HUDEP-2 (cell line): ENCODE measurements at regions not wholly inside any gene's neighbourhood (a gene's known extent, or its start where the extent isn't known, plus 50 kb on each side); places are given as distances from the start of the nearest gene placed in this dataset.
A peak's percentile ranks its signal among the peaks of the same experiment; 100 is the strongest.

Experiments used
- DNase-seq, 76 experiments: peaks; one replicate each; lab custom pipeline; 2025; ENCODE audit not compliant: unreplicated experiment in 76 of 76; lab: John Stamatoyannopoulos, UW

DNA sequence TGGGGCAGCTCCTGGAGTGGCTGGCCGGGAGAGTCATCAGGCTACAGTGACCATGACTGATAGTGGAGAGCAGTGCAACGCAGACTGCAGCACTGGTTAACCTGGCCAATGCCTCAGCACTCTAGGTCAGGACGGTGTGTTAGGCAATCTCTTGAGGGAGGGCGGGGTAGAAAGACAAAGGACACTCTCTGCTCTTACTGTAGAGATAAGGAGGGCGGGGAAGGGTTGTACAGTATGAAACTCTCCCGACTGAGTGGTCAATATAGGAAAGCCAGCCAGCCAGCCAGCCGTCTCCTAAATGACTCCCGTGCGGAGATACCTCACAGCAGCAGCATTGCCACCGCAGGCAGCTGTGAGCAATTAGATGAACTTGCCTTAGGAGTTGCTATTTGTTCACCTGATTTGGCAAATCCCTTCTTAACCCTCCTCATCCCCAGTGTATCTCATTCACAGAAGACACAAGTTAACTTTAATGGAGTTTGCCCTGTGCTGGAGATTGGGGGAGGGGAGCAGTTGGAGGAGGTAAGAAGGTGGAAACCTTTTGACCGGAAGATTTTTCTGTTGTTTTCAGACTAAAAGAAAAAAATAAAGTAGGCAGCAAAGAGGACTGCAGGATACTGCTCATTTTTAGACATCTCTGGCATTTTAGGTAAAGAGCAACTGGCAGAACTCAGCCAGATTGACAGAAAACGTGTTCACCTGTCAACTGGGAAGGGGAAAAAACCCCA is 330.5 kb downstream of the HNRNPD start:
- DNase-seq = peak in 1 of 76 experiments; percentile 5

DNA sequence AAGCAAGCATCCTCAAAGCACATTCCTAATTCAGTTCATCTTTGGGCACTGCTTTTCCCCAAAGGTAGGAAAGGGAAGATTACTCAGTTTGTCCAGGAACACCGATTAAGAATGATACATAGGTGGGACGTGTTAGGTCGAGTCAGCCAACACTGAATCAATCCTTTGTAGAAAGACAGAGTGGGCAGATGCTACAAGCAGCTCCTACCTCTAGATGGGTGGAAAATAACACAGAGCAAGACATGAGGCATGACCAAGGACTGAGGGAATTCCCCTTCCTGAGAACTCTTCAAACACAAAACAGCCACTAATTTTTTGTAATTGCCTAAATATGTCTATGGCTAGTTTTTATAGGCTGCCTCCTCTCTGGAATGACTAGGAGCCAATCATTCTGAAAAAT is 331.7 kb downstream of the HNRNPD start:
- DNase-seq = no peak

DNA sequence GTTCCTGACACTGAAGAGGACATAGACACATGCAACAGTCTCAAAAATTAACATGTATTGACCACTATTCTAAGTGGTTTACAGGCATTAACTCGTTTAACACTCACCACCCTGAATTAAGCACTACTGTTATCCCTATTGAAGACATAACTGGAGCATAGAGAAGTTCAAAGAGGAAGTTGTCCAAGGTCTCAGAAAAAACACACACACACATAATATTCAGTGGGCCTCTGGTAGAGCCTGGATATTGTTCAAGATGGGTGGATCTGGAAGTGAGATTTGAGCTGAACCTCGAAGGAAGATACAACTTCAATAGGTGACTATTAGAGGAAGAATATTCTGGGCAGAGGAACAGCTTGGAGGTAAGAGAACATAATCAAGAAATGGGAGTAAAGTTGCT is 334.9 kb downstream of the HNRNPD start:
- DNase-seq = no peak

DNA sequence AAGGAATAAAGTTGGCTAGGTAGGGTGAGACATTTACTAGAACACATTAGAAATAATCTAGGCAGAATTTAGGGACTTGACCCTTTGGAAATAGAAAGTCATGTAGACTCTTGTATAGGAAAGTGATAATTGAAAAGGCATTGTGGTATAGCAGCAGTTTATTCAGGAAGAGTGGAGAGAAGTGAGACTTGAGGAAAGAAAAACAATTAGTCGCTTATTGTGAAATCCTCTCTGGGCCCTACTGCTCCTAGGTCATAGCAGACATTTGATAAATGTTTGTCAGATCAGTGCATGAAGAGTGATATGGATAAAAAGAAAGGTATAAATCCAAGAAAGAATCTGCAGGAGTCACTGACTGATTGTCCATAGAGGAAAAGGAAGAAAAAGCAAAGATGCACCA is 337.6 kb downstream of the HNRNPD start:
- DNase-seq = no peak

DNA sequence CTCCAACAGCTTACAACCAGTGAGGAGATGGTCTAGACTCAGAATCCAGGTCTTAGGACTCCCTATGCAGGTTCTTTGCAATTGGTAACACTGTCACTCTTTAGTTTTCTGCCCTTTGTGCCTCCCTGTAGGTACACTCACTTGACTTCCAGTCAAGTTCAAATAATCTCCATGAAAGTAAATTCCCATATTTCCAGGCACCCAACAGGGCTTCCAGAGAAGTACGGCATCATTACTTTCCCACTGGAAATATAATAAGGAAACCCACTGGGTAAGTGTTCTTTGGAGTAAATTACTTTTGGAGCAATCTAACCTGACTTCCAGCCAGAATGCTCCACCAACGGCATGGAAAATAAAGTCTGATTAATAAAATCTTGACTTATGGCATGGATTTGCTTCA is 338.9 kb downstream of the HNRNPD start:
- DNase-seq = no peak

DNA sequence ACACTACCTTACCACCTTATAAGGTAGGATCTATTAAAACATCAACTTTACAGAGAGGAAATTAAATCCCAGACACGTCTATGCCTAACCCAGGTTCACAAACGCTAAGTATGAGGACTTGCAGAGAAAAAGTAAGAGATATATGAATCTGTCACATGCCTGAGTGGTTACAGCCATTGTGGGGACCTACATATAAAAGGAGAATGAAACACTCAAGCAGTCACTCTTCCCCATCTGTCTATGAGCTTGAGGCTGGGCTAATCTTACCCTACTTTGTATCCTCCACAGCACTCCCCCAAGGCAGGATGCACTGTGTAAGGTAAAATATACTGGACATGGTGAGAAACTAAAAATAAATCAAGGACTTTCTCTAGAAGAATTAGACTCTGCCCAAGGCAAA is 339.9 kb downstream of the HNRNPD start:
- no peak for DNase-seq

DNA sequence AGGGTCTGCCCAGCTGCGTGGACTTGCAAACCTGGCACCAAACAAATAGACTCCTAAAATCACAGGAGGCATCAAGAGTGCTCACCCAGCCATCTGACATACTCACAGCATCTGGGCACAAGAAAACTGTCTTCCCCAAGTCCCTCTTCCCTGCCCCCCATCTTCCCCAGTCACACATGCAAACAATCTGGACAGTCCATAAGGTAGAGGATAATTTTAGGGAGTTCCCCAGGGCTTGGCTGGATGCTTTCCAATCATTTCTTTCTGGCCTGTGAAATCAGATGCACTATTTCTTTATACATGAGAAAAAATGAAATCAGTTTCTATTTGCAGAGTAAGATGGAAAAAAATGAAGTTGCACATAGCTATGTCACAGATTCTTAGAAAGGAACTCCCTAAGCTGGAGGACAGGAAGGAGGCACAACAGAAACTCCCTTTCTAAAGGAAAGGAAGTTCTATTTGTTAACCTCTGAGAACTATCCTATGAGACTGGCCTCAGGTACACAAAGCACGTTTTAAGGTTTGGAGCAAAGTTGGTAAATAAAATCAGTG is 342.3 kb downstream of the HNRNPD start:
- DNase-seq = no peak

DNA sequence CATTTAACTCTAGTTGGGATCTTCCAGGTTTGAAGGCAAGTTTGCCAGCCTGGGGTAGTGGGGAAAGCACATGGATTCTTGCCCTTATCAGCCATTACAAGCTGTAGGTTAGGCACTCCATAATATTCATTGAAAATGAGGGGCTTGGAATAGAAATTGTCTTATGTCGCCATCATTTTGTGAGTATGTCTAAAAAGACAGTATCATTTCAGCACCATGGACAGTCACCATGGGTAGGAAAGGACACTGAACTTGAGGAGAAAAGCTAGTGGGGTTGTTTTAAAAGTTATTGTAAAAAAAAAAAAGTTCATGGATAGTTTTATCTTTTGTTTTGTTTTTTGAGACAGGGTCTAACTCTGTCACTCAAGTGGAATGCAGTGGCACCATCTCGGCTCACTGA is 356.1 kb downstream of the HNRNPD start:
- peak in 12 of 76 experiments; percentile 5 to 54 (median 14) for DNase-seq

DNA sequence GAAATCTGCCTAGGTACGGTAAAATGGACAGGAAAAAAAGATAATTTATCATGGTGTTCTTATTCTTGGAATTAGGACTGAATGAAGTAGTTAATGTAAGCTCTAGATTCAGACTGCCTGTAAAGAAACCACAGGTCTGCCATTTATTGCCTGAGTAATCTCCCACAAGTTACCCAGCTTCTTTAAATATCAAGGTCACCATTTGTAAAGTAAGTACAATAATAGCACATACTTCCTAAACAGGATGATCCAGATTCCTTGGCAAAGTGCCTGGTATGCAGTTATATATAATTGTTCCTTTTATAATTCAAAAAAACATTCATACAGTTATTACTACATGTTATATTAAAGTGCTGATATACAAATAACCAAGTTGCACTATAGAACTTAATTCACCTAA is 368.6 kb downstream of the HNRNPD start:
- no peak for DNase-seq

DNA sequence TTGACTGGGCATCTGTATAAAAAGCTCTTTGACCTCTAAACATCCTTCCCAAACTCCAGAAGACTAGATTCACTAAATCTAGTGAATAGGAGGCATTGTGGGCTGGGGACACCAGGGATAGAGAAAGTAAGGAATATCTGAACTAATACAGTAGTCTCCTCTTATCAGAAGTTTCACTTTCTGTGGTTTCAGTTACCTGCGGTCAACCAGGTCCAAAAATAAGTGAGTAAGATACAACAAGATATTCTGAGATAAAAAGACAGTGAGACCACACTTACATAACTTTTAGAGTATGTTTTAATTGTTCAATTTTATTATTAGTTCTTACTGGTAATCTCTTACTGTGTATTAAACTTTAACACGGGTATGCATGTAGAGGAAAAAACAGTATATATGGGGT is 376.5 kb downstream of the HNRNPD start:
- no peak for DNase-seq

DNA sequence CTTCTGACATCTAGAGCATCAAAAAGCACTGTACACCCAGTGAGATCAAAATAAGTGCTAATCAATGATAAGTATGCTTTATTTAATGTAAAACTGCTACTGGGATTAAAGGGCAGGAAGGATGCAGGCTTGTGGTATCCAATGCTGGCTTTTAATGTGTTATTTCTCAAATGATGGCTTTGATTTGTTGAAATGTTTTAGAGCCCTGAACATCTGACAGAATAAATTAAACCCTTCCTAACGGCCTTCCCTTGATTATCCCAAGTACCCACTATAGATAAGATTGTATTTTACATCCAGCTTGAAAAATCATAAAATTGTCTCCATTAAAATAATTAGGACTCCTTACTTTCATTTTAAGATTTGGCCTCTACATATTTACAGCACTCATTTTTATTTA is 382.9 kb downstream of the HNRNPD start:
- DNase-seq = no peak

DNA sequence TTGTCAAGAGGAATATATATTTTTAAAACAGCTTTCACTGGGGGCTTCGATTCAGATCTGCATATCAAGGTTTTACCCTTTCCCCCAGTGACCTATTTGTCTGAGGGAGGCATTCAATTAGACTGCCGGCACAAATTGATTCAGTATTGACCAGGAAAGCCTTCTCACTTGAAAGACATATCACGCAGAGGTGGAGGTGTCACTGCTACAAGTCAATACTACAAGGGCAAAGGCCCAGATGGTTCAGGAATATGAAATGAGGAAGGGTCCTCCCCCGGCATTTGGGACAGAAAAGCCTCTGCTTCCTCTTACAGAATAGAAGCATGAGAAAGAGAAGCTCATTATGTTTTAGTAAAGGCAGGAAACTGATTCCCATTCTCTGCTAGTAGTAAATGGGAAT is 383.6 kb downstream of the HNRNPD start:
- no peak for DNase-seq

DNA sequence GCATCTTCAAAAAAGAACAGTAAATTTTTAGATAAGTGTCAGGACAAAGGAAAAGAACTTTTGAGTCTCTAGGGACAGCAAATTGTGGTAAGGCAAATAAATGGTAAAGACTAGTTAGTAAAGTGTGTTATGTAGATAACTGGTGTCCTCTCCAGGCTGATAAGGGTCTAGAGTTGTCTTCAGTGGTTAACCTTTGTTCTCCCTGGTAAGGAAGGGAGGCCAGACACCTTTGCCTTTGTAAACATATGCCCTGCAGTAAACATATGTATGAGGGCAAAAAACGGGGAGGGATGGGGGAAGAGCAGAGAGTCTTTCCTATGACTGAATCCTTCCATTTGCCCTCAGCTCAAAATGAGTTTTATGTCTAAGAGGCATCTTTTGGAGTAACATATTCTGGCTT is 384.6 kb downstream of the HNRNPD start:
- no peak for DNase-seq

DNA sequence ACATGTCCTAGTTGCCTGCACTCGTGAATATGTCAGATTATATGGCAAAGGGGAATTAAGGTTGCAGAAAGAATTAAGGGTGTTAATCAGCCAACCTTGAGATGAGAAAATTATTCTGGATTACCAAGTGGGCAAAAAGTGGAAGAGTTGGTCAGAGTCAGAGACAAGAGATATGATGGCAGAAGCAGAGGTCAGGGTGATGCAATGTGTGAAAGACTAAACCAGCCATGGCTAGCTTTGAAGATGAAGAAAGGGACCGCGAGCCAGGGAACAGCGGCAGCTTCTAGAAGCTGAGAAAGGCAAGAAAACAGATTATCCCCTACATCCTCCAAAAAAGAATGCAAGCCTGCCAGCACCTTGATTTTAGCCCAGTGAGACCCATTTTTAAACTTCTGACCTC is 385.6 kb downstream of the HNRNPD start:
- no peak for DNase-seq

DNA sequence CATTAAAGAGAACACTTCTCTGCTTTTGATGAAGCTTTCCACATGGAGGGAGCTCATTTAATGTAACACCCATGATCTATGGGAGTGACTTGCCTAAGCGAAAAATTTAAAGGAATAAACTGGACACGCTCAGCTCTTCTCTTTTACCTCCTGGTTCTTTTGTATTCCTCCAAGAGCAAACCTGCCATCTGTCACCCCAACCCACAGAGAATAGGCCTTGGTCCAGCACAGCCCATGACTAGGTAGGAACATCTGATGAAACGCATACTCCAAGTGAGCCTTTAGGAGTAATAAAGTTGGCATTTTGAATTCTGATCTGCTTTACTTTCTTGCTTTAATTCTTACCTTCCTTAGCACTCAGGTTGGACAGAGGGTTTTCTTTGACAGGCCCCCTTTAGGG is 389.0 kb downstream of the HNRNPD start:
- DNase-seq = no peak

DNA sequence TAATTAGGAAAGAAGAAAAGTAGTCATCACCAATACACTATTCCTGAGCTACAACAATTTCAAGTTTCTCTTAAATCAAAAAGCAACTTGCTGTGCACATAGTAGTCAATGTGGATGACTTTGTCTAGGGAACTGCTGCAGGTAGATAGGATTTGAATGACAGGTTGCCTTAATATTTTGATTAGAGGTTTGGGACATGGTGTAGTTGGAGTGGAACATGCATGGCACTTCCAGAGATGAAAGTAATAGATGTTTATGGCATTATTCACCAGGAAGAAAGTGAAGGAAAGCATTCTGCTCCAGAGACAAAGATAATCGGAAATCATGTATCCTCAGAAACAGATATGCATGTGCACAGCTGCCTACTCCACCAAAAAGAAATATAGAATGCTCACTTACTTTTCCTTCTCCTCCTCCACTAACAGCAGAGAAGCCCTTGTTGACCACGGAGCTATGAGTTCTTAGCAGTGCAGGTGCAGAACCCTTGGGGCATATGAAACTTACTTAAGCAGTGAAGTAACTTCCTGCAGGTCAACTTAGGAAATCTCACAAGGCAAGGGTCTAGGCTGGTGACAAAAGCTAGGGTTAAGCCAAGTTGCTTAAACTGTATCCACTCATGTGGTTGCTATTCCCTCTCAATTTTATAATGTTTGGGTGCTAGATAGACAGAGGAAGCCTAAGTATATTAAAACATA is 390.8 kb downstream of the HNRNPD start:
- DNase-seq = no peak

DNA sequence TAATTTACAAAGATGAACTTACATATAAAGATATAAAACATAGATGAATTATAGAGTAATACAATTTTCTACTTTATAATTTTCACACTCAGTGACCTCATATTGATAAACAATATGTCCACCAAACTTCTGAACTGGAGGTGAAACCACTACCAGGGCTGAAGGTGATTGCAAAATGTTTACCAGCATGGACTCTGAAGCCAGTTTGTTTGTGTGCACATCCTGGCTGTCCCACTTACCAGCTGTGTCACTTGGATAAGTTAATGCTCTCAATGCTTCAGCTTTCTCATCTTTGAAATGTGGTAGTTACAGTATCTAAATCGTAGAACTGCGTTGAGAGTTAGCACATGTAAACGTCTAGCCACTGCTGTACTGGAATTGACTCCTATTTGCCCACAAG is 392.6 kb downstream of the HNRNPD start:
- no peak for DNase-seq

DNA sequence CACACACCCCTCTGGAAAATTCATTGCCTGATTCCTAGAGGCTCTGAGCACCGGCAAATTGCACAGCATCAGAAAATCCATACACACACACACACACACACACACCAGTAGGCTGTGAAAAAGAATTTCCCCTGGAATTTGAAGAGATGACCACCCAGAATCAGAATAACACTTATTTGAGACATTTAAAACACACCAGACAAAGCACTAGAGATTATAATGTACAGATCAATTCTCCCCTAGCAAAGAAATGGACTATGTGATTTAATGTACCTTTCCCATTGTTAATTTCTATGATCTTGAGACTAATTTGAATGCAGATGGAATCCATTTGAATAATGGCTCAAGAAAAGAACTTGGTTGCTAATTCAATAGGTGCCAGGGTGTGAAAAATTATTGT is 399.3 kb downstream of the HNRNPD start:
- DNase-seq = no peak

DNA sequence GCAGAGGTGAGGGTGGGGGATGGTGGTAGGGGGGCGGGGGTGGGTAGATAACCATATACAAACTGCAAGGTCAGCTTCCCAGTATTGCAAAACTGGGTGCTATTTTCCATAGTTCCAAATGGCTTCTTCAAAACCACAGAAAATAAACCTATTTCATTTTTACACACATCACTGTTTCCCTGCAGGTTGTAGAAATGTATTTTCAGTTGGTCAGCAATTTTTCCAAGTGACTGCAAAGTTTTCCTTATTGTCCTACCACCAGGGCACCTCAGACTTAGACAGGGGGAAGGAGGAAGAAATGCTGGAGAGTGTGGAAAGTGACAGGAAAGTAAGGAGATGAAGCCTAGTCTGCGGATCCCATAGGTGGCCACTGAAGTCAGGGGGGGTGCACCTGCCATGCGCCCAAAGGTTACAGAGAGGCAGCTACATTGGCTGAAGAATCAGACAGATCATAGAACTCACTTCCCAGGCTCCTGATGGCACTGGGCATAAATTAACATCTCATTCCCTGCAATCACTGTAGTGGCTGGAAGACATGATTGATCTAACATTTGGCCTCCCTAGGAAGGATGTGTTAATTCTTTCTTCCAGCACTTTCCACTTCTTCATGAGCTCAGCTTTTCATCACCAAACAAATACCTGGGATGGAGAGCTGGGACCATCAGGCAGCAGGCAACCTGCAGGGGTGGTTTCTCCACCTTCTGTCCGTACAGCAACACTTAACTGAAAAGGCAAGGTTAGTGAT is 402.0 kb downstream of the HNRNPD start:
- DNase-seq = no peak

DNA sequence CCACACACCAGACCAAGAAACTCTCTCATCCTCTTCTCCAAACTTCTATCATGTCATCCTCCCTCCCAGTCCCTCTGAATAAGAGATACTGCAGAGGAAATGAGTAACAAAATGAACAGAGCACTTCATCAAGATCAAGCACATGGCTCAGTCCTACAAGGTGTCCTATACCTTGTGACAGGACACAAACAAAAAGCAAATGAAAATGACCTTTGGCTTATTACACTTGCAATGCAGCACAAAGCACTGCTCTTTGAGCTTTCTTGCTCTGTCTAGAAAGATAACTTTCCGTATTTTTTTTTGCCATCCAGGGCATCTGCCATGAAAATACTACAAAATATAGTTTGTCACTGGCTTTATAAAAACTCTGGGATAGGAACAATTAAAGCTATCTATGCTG is 402.7 kb downstream of the HNRNPD start:
- no peak for DNase-seq

DNA sequence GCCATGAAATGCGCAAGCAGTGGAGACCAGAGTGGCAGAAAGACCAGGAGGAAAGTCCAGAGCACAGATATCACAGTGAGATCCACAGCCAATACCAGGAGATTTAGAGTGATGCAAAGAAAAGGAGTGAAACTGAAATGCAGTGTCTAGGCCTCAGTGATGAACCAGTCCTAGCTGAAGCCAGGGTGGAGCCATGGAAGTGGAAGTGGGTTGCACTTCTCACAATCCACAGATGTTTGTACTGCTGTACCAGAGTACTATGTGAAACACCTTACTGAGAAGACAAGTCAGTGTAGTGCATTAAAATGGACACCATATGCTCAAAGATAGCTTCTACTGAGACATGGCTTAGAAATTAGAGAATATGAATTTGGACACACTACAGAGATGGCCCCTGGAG is 403.3 kb downstream of the HNRNPD start:
- DNase-seq = no peak

DNA sequence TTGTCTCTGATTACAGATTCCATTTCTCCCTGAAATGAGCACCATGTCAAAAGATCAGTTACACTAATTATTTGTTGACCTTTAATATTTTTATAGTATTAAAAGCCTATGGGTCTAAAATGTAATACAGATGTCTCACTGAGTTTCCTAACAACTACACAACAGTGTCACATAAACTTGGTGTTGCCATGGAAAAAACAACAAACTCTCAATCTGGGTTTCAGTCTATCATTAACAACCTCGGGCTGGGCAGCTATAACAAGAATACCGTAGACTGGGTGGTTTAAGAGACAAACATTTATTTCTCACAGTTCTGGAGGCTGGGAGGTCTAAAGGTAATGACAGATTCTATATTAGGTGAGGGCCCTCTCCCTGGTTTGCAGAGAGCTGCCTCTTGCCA is 407.1 kb downstream of the HNRNPD start:
- DNase-seq = no peak
